ENCODE measurements at regions not wholly inside any gene's neighbourhood (a gene's known extent, or its start where the extent isn't known, plus 50 kb on each side); places are given as distances from the start of the nearest gene placed in this dataset.

- intact Hi-C loops (cut with DNase I; ENCODE audit: low total_unique reads): no loop called here
- no peak for DNase-seq
- no peak overlapping the region for H3K4me3 ChIP-seq
- no peak overlapping the region for H3K27ac ChIP-seq
- H3K9me3 ChIP-seq: no peaks in the 10 kb centered on the region
- no peaks in the 10 kb centered on the region for H3K4me1 ChIP-seq
- WGBS, 2 donors: 95 to 100% methylated on average over 1 of the region's 1 CpG
- no peaks in the 10 kb centered on the region for H3K27me3 ChIP-seq
- TF ChIP-seq CTCF (IDR thresholded peaks at IDR 0.05) (no peak), POLR2A (IDR thresholded peaks at IDR 0.05) (no peak)
- no peaks in the 10 kb centered on the region for H3K36me3 ChIP-seq (ENCODE audit: low read depth, missing control alignments)
These were observed 1287.0 kb upstream of the GJE1 start for GRCh38 chr6:140845701-140846100.

DNA sequence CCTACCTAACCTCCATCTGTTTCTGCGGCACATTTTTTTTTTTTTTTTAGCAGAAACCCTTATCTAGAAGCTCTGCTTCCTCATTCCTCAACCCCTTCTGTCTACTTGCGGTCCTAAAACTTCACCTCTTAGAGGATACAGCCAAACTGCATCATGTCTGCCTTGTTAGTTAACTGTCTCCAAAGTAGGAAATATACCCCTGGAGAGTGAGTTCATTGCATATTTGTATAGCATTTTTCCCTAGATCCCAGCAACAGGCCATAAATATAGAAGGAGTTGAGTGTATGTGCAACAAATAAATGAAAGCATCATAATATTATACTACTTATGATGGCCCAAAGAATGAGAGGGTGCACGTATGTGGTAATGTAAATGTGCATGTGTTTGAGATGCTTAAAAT is 1288.6 kb upstream of the GJE1 start:
- WGBS, 2 donors: 63 to 87% methylated on average over 3 of the region's 3 CpGs
- intact Hi-C loops (cut with DNase I; ENCODE audit: low total_unique reads): no loop called here
- H3K36me3 ChIP-seq (ENCODE audit: low read depth, missing control alignments): no peaks in the 10 kb centered on the region
- no peaks in the 10 kb centered on the region for H3K4me1 ChIP-seq
- DNase-seq: no peak
- H3K27me3 ChIP-seq: no peaks in the 10 kb centered on the region
- H3K9me3 ChIP-seq: no peaks in the 10 kb centered on the region
- H3K4me3 ChIP-seq: no peak overlapping the region
- TF ChIP-seq CTCF (IDR thresholded peaks at IDR 0.05) (no peak), POLR2A (IDR thresholded peaks at IDR 0.05) (no peak)
- H3K27ac ChIP-seq: no peak overlapping the region

GRCh38 chr6:140833408-140833807 is 1299.3 kb upstream of the GJE1 start:
- TF ChIP-seq POLR2A (IDR thresholded peaks at IDR 0.05): no peak
- TF ChIP-seq CTCF (IDR thresholded peaks at IDR 0.05): no peak
- Histone ChIP-seq H3K4me3 (no peak overlapping the region), H3K27me3 (no peaks in the 10 kb centered on the region), H3K36me3 (ENCODE audit: low read depth, missing control alignments) (no peaks in the 10 kb centered on the region), H3K4me1 (no peaks in the 10 kb centered on the region), H3K27ac (peak overlapping the region in 1 of 2 donors; percentile 51), H3K9me3 (no peaks in the 10 kb centered on the region)
- intact Hi-C loops (cut with DNase I; ENCODE audit: low total_unique reads): no loop called here
- WGBS, 2 donors: 39 to 41% methylated on average over 1 of the region's 1 CpG
- DNase-seq: no peak

- Histone ChIP-seq H3K9me3 (no peaks in the 10 kb centered on the region), H3K36me3 (ENCODE audit: low read depth, missing control alignments) (no peaks in the 10 kb centered on the region), H3K27ac (no peak overlapping the region), H3K4me3 (no peak overlapping the region), H3K4me1 (no peaks in the 10 kb centered on the region), H3K27me3 (no peaks in the 10 kb centered on the region)
- TF ChIP-seq CTCF (IDR thresholded peaks at IDR 0.05) (no peak), POLR2A (IDR thresholded peaks at IDR 0.05) (no peak)
- DNase-seq: no peak
- 61 to 70% methylated on average over 1 of the region's 1 CpG for WGBS, 2 donors
- intact Hi-C loops (cut with DNase I; ENCODE audit: low total_unique reads): no loop called here
These were observed 1302.1 kb upstream of the GJE1 start for GRCh38 chr6:140830666-140831065.

DNA sequence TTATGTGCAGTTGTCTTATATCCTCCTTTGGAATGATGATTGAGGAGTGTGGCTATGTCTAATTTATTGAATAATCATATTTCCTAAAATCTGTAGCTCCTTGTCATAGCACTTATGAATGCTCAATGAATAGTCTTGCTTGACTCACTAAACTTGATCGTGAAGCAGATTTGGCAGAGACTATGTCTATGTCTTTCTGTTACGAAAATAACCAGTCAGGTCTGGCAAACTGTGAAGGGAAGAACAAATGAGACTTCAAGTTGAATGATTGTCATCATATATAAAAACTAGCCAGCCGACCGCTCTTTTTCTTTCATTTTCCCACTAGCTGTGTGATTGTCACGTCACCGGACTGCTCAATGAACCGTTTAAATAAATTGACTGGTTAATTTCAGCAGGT is 1303.9 kb upstream of the GJE1 start:
- 74 to 84% methylated on average over 7 of the region's 7 CpGs for WGBS, 2 donors
- TF ChIP-seq POLR2A (IDR thresholded peaks at IDR 0.05) (no peak), CTCF (IDR thresholded peaks at IDR 0.05) (no peak)

More for the DNA sequence above, 1303.9 kb upstream of the GJE1 start:
- Histone ChIP-seq H3K4me1 (no peaks in the 10 kb centered on the region), H3K27me3 (no peaks in the 10 kb centered on the region), H3K9me3 (no peaks in the 10 kb centered on the region), H3K27ac (no peak overlapping the region), H3K36me3 (ENCODE audit: low read depth, missing control alignments) (no peaks in the 10 kb centered on the region), H3K4me3 (no peak overlapping the region)
- no peak for DNase-seq
- intact Hi-C loops (cut with DNase I; ENCODE audit: low total_unique reads): no loop called here
